ENCODE measurements at regions not wholly inside any gene's neighbourhood (a gene's known extent, or its start where the extent isn't known, plus 50 kb on each side); places are given as distances from the start of the nearest gene placed in this dataset.

DNA sequence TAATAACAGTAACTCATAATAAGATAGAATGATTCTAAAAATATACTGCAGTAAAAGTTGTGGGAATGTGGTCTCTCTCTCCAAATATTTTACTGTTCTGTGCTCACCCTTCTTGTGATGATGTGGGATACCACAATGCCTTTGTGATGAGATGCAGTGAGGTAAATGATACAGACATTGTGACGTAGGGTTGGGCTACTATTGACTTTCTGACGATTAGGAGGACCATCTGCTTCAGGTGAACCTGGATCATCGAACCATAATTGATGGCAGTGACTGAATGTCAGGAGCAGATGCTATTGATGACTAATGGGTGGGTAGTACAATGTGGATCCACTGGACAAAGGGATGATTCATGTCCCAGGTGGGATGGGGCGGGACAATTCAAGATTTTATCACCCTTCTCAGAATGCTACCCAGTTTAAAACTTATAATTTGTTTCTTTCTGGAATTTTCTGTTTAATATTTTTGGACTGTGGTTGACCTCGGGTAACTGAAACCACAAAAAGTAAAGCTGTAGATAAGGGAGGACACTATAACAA, 73.9 kb upstream of the ARMC3 start:
- Mint-ChIP-seq H3K4me1 (ENCODE audit: insufficient read depth, unreplicated experiment) (peaks cover 8% of the 10 kb centered on the region), H3K9me3 (ENCODE audit: unreplicated experiment) (no peaks in the 10 kb centered on the region), H3K36me3 (ENCODE audit: insufficient read depth, unreplicated experiment) (no peaks in the 10 kb centered on the region), H3K27me3 (ENCODE audit: insufficient read depth, unreplicated experiment) (no peaks in the 10 kb centered on the region), H3K4me3 (ENCODE audit: unreplicated experiment) (no peak overlapping the region), H3K27ac (ENCODE audit: low read depth, unreplicated experiment) (no peak overlapping the region)
- ChIA-PET POLR2A (no interaction called here), CTCF (no interaction called here)
- no peak for DNase-seq (ENCODE audit: unreplicated experiment)
- TF ChIP-seq, protein P1, sequence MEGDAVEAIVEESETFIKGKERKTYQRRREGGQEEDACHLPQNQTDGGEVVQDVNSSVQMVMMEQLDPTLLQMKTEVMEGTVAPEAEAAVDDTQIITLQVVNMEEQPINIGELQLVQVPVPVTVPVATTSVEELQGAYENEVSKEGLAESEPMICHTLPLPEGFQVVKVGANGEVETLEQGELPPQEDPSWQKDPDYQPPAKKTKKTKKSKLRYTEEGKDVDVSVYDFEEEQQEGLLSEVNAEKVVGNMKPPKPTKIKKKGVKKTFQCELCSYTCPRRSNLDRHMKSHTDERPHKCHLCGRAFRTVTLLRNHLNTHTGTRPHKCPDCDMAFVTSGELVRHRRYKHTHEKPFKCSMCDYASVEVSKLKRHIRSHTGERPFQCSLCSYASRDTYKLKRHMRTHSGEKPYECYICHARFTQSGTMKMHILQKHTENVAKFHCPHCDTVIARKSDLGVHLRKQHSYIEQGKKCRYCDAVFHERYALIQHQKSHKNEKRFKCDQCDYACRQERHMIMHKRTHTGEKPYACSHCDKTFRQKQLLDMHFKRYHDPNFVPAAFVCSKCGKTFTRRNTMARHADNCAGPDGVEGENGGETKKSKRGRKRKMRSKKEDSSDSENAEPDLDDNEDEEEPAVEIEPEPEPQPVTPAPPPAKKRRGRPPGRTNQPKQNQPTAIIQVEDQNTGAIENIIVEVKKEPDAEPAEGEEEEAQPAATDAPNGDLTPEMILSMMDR (IDR thresholded peaks at IDR 0.05; ENCODE audit: unreplicated experiment) = no peak
- BruUV-seq (replicated peaks) = no TSS peak
- intact Hi-C loops (cut with micrococcal nuclease) = no loop called here

DNA sequence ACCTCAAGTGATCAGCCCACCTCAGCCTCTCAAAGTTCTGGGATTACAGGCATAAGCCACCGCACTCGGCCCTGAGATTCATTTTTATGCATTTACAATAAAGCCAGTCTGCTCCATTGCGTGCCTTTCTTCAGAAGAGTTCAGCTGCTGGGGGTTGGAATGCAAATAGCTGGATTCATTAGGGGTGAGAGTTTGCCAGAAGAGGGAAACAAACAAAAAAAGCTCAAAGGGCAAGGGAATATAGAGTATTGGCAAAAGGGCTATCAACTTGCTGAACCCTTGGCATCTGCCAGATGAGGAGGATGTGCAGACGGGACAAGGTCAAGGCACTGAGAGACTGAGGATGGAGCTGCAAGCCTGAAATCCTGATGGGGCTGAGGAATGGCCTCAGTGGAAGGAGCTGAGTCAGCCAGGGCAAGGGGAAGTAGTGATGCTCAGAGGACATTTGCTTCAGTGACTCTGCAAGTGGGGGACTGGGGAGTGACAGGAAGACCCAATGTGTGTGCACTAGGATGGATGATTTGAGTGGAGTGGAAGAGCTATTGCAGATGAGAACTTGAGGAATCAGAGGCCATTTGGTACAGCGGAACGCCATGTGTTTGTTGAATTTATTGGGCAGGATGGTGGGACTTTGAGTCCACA, 75.0 kb upstream of the ARMC3 start:
- no peaks in the 10 kb centered on the region for H3K36me3 Mint-ChIP-seq (ENCODE audit: insufficient read depth, unreplicated experiment)
- no peak overlapping the region for H3K4me3 Mint-ChIP-seq (ENCODE audit: unreplicated experiment)
- no peaks in the 10 kb centered on the region for H3K9me3 Mint-ChIP-seq (ENCODE audit: unreplicated experiment)
- intact Hi-C loops (cut with micrococcal nuclease) = no loop called here
- peaks cover 12% of the 10 kb centered on the region for H3K4me1 Mint-ChIP-seq (ENCODE audit: insufficient read depth, unreplicated experiment)
- no TSS peak for BruUV-seq (replicated peaks)
- H3K27me3 Mint-ChIP-seq (ENCODE audit: insufficient read depth, unreplicated experiment) = no peaks in the 10 kb centered on the region
- ChIA-PET POLR2A (interaction anchor here (0.5 kb wide), 1 partner anchor 1559 kb away, joined by 3 read pairs; no protein-coding TSS in a partner anchor), CTCF (interaction anchor here (0.9 kb wide), 1 partner anchor 55 kb away, joined by 4 read pairs; no protein-coding TSS in a partner anchor)
- TF ChIP-seq, protein P1 (IDR thresholded peaks at IDR 0.05; ENCODE audit: unreplicated experiment) = no peak
- DNase-seq (ENCODE audit: unreplicated experiment) = no peak
- no peak overlapping the region for H3K27ac Mint-ChIP-seq (ENCODE audit: low read depth, unreplicated experiment)

DNA sequence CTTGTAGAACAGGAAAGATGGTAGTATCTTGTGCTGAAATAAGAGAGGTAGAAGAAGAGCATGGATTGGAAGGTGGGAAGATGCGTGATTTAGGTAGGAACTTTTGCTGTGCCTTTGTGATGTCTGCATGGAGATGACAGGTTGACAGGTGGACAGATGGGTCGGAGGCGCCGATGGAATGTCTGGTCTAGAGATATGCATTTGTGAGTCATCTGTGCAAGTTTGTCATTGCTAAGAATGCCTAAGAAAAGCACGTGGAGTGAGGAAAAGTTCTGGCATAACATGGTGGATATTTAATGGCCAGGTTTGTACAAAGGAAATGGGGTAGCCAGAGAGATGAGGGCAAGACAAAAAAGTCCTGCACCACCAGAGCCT, 76.0 kb upstream of the ARMC3 start:
- Mint-ChIP-seq H3K4me1 (ENCODE audit: insufficient read depth, unreplicated experiment) (peaks cover 12% of the 10 kb centered on the region), H3K27me3 (ENCODE audit: insufficient read depth, unreplicated experiment) (no peaks in the 10 kb centered on the region), H3K36me3 (ENCODE audit: insufficient read depth, unreplicated experiment) (no peaks in the 10 kb centered on the region), H3K27ac (ENCODE audit: low read depth, unreplicated experiment) (no peak overlapping the region), H3K4me3 (ENCODE audit: unreplicated experiment) (no peak overlapping the region), H3K9me3 (ENCODE audit: unreplicated experiment) (no peaks in the 10 kb centered on the region)
- POLR2A ChIA-PET = no interaction called here
- no TSS peak for BruUV-seq (replicated peaks)
- CTCF ChIA-PET = interaction anchor here (0.9 kb wide), 1 partner anchor 54 kb away, joined by 4 read pairs; no protein-coding TSS in a partner anchor
- intact Hi-C loops (cut with micrococcal nuclease) = no loop called here
- no peak for DNase-seq (ENCODE audit: unreplicated experiment)
- TF ChIP-seq, protein P1 (IDR thresholded peaks at IDR 0.05; ENCODE audit: unreplicated experiment) = no peak

DNA sequence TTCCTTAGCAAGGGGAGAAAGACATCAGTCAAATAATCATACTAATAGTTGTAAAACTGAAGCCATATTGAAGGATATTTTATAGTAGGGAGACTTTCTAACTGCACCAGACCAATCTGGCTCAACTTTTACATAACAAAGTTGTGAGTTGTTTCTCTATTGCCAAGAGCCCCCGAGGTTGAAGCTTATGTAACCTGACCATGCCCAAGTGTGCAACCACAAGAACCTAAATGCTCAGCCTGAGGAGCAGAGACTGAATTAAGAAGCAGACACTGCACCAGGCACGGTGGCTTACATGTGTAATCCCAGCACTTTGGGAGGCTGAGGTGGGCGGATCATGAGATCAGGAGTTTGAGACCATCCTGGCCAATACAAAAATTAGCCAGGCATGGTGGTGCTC, 77.3 kb upstream of the ARMC3 start:
- H3K9me3 Mint-ChIP-seq (ENCODE audit: unreplicated experiment) = no peaks in the 10 kb centered on the region
- BruUV-seq (replicated peaks) = no TSS peak
- no peaks in the 10 kb centered on the region for H3K36me3 Mint-ChIP-seq (ENCODE audit: insufficient read depth, unreplicated experiment)
- no peak overlapping the region for H3K4me3 Mint-ChIP-seq (ENCODE audit: unreplicated experiment)
- DNase-seq (ENCODE audit: unreplicated experiment) = no peak
- ChIA-PET CTCF (interaction anchor here (0.6 to 0.7 kb wide), 2 partner anchors 28 to 438 kb away, joined by 3 to 4 read pairs; no protein-coding TSS in a partner anchor), POLR2A (interaction anchor here (0.6 kb wide), 1 partner anchor 21 kb away, joined by 4 read pairs; no protein-coding TSS in a partner anchor)
- peaks cover 12% of the 10 kb centered on the region for H3K4me1 Mint-ChIP-seq (ENCODE audit: insufficient read depth, unreplicated experiment)
- no peaks in the 10 kb centered on the region for H3K27me3 Mint-ChIP-seq (ENCODE audit: insufficient read depth, unreplicated experiment)
- intact Hi-C loops (cut with micrococcal nuclease) = no loop called here
- TF ChIP-seq, protein P1 (IDR thresholded peaks at IDR 0.05; ENCODE audit: unreplicated experiment) = no peak
- no peak overlapping the region for H3K27ac Mint-ChIP-seq (ENCODE audit: low read depth, unreplicated experiment)
